AG08396 (cell line): ENCODE measurements at regions not wholly inside any gene's neighbourhood (a gene's known extent, or its start where the extent isn't known, plus 50 kb on each side); places are given as distances from the start of the nearest gene placed in this dataset.

Experiments
- DNase-seq: peaks from one replicate; pipeline ENCODE4 v3.0.0; 2012; ENCODE audit warnings: low spot score, mixed read lengths

DNA sequence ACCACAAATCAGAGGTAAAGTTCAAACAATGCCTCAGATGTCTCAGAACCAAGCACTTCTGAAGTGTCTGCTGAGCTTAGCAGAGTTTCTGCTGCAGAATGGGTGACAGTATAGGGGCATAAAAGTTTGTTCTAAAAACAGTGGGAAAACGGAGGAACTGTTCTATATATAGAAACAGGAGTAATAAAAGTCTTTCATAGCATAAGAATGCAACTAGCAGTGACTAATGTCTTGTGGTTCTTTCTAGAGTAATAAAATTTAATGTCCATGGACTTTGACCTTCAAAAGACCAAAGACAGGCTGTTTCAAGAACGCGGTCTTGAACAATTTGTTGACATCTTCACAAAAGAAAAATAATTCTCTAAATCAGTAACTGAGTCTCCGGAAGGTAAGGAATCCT is 107.5 kb upstream of the FAR2 start:
- DNase-seq, result peak; percentile 30

DNA sequence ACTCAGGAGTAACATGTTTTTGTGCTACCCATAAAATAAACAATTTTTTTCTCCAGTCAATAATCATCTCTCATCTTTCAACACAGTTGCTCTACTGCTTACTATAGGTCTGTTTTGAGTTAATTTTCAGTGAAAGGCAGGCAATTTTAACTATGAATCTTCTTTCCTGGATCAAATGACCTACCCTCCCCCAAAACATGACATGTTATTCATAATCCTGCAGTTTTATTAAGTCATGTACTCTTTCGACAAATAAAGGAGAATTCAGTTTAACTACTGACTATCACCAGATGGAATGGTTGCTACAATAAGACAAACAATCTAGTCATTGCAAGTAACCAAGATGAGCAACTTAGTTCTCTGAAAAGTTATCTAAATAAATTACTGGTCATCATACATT is 106.0 kb upstream of the FAR2 start:
- peak; percentile 20 for DNase-seq

- DNase-seq, result no peak
Measured at GRCh38 chr12:29044799-29045198, 104.3 kb upstream of the FAR2 start.

GRCh38 chr12:29048787-29049186 is 100.3 kb upstream of the FAR2 start:
- no peak for DNase-seq

GRCh38 chr12:29050503-29050902 is 98.6 kb upstream of the FAR2 start:
- DNase-seq, result no peak

DNA sequence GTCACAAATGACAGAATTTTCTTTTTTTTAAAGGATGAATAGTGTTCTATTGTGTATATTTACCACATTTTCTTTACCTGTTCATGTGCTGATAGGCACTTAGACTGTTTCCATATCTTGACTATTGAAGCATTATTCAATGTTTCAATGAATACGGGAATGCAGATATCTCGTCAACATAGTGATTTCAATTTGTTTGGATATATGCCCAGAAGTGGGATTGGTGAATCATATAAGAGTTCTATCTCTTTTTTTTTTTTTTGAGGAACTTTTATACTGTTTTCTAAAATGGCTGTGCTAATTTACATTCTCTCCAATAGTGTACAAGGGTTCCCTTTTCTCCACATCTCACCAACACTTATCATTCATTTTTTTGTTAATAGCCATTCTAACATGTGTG is 97.9 kb upstream of the FAR2 start:
- DNase-seq, result no peak

DNA sequence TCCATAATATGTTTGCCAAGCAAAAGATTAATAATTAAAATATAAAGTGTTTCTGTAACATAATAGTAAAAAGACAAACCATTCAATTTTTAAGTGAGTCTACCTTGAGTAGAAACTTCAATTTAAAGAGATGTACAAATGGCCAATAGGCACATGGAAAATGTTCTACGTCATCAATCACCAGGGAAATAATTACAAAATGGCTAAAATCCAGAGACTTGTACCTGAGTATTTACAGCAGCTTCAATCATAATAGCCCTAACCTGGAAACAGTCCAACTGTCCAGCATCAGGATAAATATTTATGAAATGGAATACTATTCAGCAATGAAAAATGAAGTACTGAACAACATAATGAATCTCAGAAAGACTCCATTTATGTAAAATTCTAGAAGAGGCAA is 95.5 kb upstream of the FAR2 start:
- no peak for DNase-seq

DNA sequence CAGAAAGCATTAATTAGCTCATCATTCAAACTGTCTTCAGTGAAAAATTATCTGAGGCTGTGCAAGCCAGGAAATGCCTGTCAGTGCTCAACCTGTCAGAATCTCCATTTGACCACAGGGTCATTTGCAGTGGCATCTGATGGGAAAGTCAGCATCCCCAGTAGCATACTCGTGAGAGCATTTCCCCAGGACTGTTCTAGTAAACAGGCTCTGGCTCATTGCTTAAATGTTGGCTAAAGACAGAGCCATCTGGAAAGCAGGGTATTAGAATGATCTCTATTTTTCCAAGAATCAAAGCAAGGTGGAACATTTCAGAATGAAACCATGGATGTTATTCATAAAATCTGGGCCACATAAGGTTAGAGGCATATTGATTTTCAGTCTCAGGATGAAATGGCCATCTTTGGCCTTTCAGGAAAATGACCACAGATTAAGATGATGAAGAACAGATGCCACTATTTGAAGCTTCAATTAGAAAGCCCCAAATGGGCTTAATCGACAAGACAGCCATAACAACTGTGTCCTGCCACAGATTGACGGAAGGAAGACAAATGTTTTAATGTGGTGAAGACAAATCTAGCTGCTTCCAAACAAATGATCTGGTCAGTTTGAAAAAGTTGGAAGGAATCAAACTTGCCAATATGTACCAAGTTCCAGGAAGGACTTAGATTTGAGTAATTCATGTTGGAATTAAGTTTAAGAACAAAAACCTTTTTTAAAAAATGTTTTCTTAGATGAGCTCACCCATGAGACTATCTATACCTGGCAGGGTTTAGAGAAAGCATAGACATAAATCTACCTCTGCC is 94.0 kb upstream of the FAR2 start:
- DNase-seq, result no peak

DNA sequence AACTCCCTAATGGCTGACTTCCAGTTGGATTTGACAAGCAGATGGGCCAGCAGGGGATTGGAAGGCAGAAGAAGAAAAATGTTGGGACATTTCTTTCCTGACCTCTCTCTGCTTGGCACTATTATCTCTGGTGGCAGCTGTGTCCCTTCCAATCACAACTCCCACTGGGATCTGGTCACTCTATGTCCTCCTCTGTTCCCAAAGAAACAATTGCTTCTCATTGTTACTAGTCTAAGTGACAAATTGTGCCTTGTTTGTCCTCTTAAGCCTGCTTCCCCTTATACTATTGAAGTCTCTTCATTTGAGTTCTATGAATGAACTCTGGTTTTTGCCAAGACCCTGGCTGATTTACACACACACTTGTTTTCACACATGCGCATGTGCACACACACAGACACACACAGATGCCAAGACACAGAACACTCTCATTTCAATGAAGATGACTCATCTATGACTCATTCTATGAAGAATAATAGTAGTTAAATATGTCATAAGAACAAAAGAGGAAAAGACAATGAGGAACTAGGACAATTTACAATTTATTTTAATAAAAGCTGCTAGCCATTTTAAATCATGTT is 83.0 kb upstream of the FAR2 start:
- DNase-seq, result no peak

DNA sequence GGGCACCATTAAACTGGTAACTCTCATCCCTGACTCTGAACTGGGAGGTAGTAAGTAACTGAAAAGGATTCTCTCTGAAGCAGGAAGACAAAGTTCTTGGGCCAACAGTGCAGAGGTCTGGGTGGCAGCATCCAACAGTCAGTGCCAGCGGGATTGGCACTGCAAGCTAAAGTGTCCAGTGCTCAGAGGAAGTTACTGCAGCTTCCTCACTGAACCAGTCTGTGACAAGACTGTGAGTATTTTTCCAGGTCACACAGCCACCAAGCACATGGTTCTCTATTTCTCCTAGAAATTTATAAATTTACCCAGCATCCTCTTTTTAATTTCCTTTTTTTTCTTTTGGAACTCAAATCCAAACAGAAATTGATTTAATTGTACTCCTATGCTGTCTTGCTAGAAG is 81.6 kb upstream of the FAR2 start:
- no peak for DNase-seq

DNA sequence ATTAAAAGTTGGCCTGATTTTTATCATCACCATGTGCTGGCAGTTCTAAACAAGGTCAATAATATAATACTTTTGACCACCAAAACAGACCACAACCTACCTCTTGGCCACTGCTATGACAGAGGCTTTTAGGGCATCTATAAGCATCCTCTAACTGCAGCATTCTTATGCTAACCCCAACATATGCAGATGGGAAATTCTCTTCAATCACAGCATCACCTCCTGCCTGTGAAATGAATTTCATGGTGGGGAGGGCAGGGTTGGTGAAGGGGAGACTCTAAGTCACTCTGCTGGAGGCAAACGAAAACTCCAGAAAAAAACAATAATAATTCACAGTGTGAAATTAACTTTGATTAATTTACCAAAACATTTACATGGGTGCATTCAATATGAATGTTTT is 78.8 kb upstream of the FAR2 start:
- no peak for DNase-seq

DNA sequence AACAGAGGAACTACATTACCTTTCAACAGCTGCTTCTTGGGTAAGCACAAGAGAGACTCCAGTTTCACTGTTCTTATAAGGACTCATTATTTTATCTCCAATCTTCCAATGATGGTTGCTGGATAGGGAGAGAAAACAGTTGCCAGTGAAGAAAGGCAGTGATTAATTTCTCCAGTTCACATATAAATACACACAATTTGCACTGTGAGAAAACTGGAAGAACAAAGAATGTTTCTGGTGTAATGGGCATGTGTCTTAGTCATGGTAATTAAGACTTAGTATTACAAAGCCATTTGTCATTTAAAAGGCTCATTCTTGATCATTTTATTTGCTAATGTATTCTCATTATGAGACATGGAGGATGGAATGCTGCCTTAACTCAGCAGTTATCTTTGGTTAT is 78.0 kb upstream of the FAR2 start:
- DNase-seq, result no peak

DNA sequence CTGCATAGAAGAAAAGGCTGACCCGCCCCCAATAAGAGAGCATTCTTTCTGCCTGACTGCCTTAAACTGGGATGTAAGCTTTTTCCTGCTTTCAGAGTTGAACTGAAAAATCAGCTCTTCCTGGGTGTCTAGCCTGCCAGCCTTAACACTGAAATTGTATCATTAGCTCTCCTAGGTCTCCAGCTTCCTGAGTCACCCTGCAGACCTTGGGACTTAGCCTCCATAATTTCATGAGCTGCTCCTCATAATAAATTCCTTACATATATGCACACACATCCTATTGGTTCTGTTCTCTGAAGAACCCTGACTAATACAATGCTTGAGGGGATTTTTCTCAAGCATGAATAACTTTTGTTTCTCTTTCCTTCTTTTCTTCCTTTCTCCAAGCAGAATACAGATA is 76.4 kb upstream of the FAR2 start:
- no peak for DNase-seq

DNA sequence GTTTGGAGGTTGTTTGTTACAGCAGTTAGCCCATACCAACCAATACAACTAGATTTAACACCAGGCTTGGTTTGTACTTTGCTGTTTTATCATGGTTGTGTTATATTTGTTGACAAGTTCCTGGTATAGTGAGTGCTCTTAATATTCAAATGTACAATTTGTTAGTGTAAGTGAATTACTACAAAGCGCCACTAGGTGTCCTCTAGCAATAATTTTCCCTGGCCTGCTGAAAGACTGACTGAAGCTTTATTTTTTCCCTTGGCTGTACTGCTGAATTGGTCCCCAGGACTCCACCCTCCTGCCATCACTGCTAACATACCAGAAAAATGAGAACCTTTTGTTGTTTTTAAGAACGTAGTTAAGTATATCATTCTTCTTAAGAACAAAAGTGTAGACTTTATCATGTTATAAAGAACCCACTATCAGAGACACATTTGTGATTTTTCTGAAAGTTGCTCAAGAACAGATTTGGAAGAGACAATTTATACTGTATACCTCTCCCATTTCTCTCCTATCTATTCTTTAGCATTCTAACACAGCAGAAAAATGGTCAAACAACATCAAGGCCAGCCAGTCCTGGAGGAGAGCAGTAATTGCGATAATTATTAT is 75.3 kb upstream of the FAR2 start:
- DNase-seq, result peak; percentile 30

GRCh38 chr12:29081101-29081500 is 68.0 kb upstream of the FAR2 start:
- no peak for DNase-seq

GRCh38 chr12:29082522-29082921 is 66.6 kb upstream of the FAR2 start:
- no peak for DNase-seq

DNA sequence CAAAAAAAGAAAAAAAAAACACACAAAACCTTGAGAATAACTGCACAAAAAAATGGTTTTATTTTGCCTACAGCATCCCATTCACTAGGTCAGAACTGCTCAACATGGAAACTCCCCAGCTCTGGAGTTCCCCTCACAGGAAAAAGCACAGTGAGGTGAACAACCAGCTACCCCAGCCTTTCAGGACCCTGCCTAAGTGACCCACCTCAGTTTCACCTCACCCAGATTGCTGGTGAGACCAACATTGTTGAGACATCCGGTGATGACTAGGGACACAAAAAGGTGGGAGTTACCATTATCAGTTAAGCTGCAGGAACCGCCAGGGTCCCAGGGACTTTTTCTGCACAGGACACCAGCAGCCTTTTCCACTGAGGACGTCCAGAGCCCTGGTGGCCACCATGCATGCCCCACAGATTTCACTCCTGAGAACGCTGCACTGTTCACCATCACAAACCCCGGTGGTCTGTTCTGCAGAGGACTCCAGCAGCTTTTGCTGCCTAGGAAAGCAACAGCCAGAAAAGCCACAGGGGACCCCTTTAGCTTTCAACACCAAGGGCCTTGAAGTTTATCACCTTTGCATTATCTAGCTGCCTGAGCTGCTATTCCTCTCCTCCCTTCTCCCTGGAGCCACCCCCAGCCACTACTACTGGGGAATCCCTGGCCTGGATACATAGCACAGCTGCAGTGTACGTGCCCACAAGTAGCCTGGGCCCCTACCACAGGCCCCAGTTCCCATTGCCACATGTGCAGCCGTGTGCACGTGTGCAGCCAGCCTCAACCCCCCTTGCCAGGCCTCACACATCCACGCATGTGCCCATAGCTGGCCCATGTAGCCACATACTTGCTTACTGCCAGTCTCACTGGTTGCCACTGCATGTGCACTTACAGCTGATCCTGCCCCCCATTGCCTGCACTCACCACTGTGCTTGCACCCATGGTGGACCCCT is 62.5 kb upstream of the FAR2 start:
- DNase-seq, result no peak

DNA sequence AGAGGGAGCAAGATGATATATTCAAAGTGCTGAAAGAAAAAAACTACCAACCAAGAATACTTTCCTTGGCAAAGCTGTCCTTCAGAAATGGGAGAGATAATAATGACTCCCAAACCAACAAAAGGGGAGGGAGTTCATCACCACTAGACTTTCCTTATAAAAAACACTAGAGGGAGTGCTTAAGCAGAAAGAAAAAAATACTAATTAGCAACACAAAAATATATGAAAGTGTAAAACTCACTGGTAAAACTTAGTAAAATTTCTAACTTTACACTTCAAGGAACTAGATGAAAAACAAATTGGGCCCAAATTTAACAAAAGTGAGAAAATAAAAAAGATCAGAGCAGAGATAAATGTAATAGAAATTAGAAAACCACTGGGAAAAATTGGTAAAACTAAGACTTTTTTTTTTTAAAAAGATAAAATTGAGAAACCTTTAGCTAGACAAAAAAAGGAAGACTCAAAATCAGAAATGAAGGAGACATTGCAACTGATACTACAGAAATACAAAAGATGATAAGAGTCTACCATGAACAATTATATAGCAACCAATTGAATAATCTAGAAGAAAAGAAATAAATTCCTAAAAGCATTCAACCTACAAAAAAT is 60.4 kb upstream of the FAR2 start:
- no peak for DNase-seq
